Liver (tissue), 3 donors: ENCODE measurements at regions not wholly inside any gene's neighbourhood (a gene's known extent, or its start where the extent isn't known, plus 50 kb on each side); places are given as distances from the start of the nearest gene placed in this dataset.

ENCODE experiments used
- EGR1 ChIP-seq, 2 donors: IDR thresholded peaks; 2 replicates each; pipeline ENCODE4 v1.6.1; 2016 to 2018; ENCODE audit warnings: antibody characterized with exemption in 2 of 2, low read depth in 2 of 2
- HNF4A ChIP-seq, 2 donors: conservative IDR thresholded peaks; 2 replicates each; pipeline ENCODE4 v1.6.1; 2016; ENCODE audit warnings: antibody characterized with exemption in 2 of 2, mild to moderate bottlenecking in 2 of 2
- RAD21 ChIP-seq, 2 donors: IDR thresholded peaks; 2 replicates each; pipeline ENCODE4 v1.6.1; 2016; ENCODE audit warnings: antibody characterized with exemption in 2 of 2, mild to moderate bottlenecking in 2 of 2
- RXRA ChIP-seq, 2 donors: IDR thresholded peaks; 2 replicates each; pipeline ENCODE4 v1.6.1; 2017 to 2018; ENCODE audit warnings: antibody characterized with exemption in 2 of 2, mild to moderate bottlenecking in 1 of 2
- SP1 ChIP-seq: IDR thresholded peaks from 2 replicates; pipeline ENCODE4 v1.6.1; 2018; ENCODE audit warnings: antibody characterized with exemption, mild to moderate bottlenecking
- TAF1 ChIP-seq: conservative IDR thresholded peaks from 2 replicates; pipeline ENCODE4 v1.6.1; 2016; ENCODE audit warnings: antibody characterized with exemption, mild to moderate bottlenecking
- YY1 ChIP-seq: IDR thresholded peaks from 2 replicates; pipeline ENCODE4 v1.6.1; 2016; ENCODE audit warnings: antibody characterized with exemption, mild to moderate bottlenecking
- TF ChIP-seq, protein P1 (sequence below): fragments of 150-350 bp; IDR thresholded peaks from 2 replicates; pipeline ENCODE4 v1.5.1; 2017; ENCODE audit warnings: improper control_type of control experiment, low read depth, low read length; ENCODE audit not compliant: missing input control
- TF ChIP-seq, protein P2 (sequence below): IDR thresholded peaks from 2 replicates; pipeline ENCODE4 v1.6.1; 2016; ENCODE audit warnings: antibody characterized with exemption
- TF ChIP-seq, protein P3 (sequence below): IDR thresholded peaks from 2 replicates; pipeline ENCODE4 v1.6.1; 2016; ENCODE audit warnings: antibody characterized with exemption
- TF ChIP-seq, protein P4 (sequence below): IDR thresholded peaks from 2 replicates; pipeline ENCODE4 v1.6.1; 2016; ENCODE audit warnings: antibody characterized with exemption
- donor health status: healthy.
- donor health status: healthy.

DNA sequence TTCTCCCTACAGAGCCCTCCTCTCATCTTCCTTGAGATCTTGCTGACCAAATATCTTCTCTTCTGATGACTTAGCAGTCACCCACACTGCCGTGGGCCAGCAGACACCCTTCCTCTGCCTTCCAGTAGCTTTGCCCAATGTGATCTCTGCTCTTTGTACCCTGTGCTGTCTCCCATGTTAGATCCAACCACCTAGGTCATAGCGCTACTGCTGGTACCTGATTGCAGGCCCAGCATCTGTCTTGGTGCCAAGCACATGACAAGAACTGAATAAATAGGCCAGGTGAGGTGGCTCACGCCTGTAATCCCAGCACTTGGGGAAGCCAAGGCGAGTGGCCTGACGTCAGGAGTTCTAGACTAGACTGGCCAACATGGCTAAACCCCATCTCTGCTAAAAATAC, 149.7 kb downstream of the TM9SF2 start:
- TF ChIP-seq, protein P1, sequence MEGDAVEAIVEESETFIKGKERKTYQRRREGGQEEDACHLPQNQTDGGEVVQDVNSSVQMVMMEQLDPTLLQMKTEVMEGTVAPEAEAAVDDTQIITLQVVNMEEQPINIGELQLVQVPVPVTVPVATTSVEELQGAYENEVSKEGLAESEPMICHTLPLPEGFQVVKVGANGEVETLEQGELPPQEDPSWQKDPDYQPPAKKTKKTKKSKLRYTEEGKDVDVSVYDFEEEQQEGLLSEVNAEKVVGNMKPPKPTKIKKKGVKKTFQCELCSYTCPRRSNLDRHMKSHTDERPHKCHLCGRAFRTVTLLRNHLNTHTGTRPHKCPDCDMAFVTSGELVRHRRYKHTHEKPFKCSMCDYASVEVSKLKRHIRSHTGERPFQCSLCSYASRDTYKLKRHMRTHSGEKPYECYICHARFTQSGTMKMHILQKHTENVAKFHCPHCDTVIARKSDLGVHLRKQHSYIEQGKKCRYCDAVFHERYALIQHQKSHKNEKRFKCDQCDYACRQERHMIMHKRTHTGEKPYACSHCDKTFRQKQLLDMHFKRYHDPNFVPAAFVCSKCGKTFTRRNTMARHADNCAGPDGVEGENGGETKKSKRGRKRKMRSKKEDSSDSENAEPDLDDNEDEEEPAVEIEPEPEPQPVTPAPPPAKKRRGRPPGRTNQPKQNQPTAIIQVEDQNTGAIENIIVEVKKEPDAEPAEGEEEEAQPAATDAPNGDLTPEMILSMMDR, result no peak
- TF ChIP-seq RXRA (IDR thresholded peaks at IDR 0.05) (peak; percentile 96 to 97), RAD21 (IDR thresholded peaks at IDR 0.05) (peak; percentile 57 to 72), HNF4A (conservative IDR thresholded peaks at IDR 0.05) (peak; percentile 99 to 100), TAF1 (no peak), SP1 (peak; percentile 97), YY1 (peak; percentile 94), EGR1 (IDR thresholded peaks at IDR 0.05; ENCODE audit: low read depth in 2 of 2) (no peak)
- TF ChIP-seq, protein P2, sequence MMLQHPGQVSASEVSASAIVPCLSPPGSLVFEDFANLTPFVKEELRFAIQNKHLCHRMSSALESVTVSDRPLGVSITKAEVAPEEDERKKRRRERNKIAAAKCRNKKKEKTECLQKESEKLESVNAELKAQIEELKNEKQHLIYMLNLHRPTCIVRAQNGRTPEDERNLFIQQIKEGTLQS, result peak; percentile 78
- TF ChIP-seq, protein P3, sequence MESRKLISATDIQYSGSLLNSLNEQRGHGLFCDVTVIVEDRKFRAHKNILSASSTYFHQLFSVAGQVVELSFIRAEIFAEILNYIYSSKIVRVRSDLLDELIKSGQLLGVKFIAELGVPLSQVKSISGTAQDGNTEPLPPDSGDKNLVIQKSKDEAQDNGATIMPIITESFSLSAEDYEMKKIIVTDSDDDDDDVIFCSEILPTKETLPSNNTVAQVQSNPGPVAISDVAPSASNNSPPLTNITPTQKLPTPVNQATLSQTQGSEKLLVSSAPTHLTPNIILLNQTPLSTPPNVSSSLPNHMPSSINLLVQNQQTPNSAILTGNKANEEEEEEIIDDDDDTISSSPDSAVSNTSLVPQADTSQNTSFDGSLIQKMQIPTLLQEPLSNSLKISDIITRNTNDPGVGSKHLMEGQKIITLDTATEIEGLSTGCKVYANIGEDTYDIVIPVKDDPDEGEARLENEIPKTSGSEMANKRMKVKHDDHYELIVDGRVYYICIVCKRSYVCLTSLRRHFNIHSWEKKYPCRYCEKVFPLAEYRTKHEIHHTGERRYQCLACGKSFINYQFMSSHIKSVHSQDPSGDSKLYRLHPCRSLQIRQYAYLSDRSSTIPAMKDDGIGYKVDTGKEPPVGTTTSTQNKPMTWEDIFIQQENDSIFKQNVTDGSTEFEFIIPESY, result peak; percentile 93
- TF ChIP-seq, protein P4, sequence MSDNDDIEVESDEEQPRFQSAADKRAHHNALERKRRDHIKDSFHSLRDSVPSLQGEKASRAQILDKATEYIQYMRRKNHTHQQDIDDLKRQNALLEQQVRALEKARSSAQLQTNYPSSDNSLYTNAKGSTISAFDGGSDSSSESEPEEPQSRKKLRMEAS, result peak; percentile 91
